ENCODE measurements at regions not wholly inside any gene's neighbourhood (a gene's known extent, or its start where the extent isn't known, plus 50 kb on each side); places are given as distances from the start of the nearest gene placed in this dataset.

- Histone ChIP-seq H3K9ac (no peak overlapping the region), H3K4me2 (no peak overlapping the region), H3K4me3 (IDR thresholded peaks at IDR 0.05; ENCODE audit: insufficient read depth, low read depth, low read length) (no peak overlapping the region), H3K27me3 (ENCODE audit: insufficient read depth, low read depth) (no peaks in the 10 kb centered on the region), H3K36me3 (ENCODE audit: insufficient read depth) (no peaks in the 10 kb centered on the region), H3K27ac (no peak overlapping the region), H4K20me1 (ENCODE audit: insufficient read depth) (no peaks in the 10 kb centered on the region), H3K4me1 (ENCODE audit: low read depth, poor library complexity, severe bottlenecking) (no peaks in the 10 kb centered on the region), H3K79me2 (ENCODE audit: insufficient read depth, low read depth) (no peaks in the 10 kb centered on the region), H2AFZ (ENCODE audit: low read depth) (no peak overlapping the region)
- TF ChIP-seq CTCF (conservative IDR thresholded peaks at IDR 0.05; ENCODE audit: low read depth, low read length), result no peak
Observed at GRCh38 chrX:144717682-144718081, 529.6 kb upstream of the SPANXN1 start.

GRCh38 chrX:144722307-144722706, 525.0 kb upstream of the SPANXN1 start:
- Histone ChIP-seq H2AFZ (ENCODE audit: low read depth) (no peak overlapping the region), H3K4me2 (no peak overlapping the region), H4K20me1 (ENCODE audit: insufficient read depth) (no peaks in the 10 kb centered on the region), H3K27me3 (ENCODE audit: insufficient read depth, low read depth) (no peaks in the 10 kb centered on the region), H3K36me3 (ENCODE audit: insufficient read depth) (no peaks in the 10 kb centered on the region), H3K4me3 (IDR thresholded peaks at IDR 0.05; ENCODE audit: insufficient read depth, low read depth, low read length) (no peak overlapping the region), H3K4me1 (ENCODE audit: low read depth, poor library complexity, severe bottlenecking) (no peaks in the 10 kb centered on the region), H3K79me2 (ENCODE audit: insufficient read depth, low read depth) (no peaks in the 10 kb centered on the region), H3K9ac (no peak overlapping the region), H3K27ac (no peak overlapping the region)
- no peak; the same call in 1 of the 2 replicates for TF ChIP-seq CTCF (conservative IDR thresholded peaks at IDR 0.05; ENCODE audit: low read depth, low read length)

GRCh38 chrX:144730471-144730870, 516.8 kb upstream of the SPANXN1 start:
- TF ChIP-seq CTCF (conservative IDR thresholded peaks at IDR 0.05; ENCODE audit: low read depth, low read length), result no peak
- H2AFZ ChIP-seq (ENCODE audit: low read depth), result no peak overlapping the region

GRCh38 chrX:144732588-144732987, 514.7 kb upstream of the SPANXN1 start:
- no peaks in the 10 kb centered on the region for H3K36me3 ChIP-seq (ENCODE audit: insufficient read depth)
- H3K4me1 ChIP-seq (ENCODE audit: low read depth, poor library complexity, severe bottlenecking), result no peaks in the 10 kb centered on the region
- H3K79me2 ChIP-seq (ENCODE audit: insufficient read depth, low read depth), result no peaks in the 10 kb centered on the region
- no peak overlapping the region for H3K4me2 ChIP-seq
- no peak for TF ChIP-seq CTCF (conservative IDR thresholded peaks at IDR 0.05; ENCODE audit: low read depth, low read length)
- H3K9ac ChIP-seq, result no peak overlapping the region
- no peaks in the 10 kb centered on the region for H3K27me3 ChIP-seq (ENCODE audit: insufficient read depth, low read depth)
- no peak overlapping the region for H3K27ac ChIP-seq
- H2AFZ ChIP-seq (ENCODE audit: low read depth), result no peak overlapping the region
- H3K4me3 ChIP-seq (IDR thresholded peaks at IDR 0.05; ENCODE audit: insufficient read depth, low read depth, low read length), result no peak overlapping the region
- no peaks in the 10 kb centered on the region for H4K20me1 ChIP-seq (ENCODE audit: insufficient read depth)

More at GRCh38 chrX:144730471-144730870, 516.8 kb upstream of the SPANXN1 start:
- H3K27me3 ChIP-seq (ENCODE audit: insufficient read depth, low read depth), result no peaks in the 10 kb centered on the region
- H3K4me1 ChIP-seq (ENCODE audit: low read depth, poor library complexity, severe bottlenecking), result no peaks in the 10 kb centered on the region
- no peak overlapping the region for H3K4me2 ChIP-seq
- no peaks in the 10 kb centered on the region for H3K36me3 ChIP-seq (ENCODE audit: insufficient read depth)
- no peak overlapping the region for H3K9ac ChIP-seq
- H3K4me3 ChIP-seq (IDR thresholded peaks at IDR 0.05; ENCODE audit: insufficient read depth, low read depth, low read length), result no peak overlapping the region
- H3K79me2 ChIP-seq (ENCODE audit: insufficient read depth, low read depth), result no peaks in the 10 kb centered on the region
- no peak overlapping the region for H3K27ac ChIP-seq
- H4K20me1 ChIP-seq (ENCODE audit: insufficient read depth), result no peaks in the 10 kb centered on the region
